Natural killer cell (primary cell): ENCODE measurements at regions not wholly inside any gene's neighbourhood (a gene's known extent, or its start where the extent isn't known, plus 50 kb on each side); places are given as distances from the start of the nearest gene placed in this dataset.

Experiments used
- ATAC-seq, 3 donors: fragments of 150-1000 bp in 2 of 3; fragments of 200-7000 bp in 1 of 3; cut with Tn5 transposase; 1 replicate in 1 of 3; 2 replicates in 2 of 3; pipeline ENCODE4 v1.10.0; 2021; ENCODE audit warnings: mild to moderate bottlenecking in 2 of 3, moderate library complexity in 2 of 3
- DNase-seq, 2 donors: peaks; one replicate each; pipeline versions ENCODE4 v3.0.0 to v3.0.0-alpha.2; 2013 to 2021; ENCODE audit warnings: mixed read lengths in 1 of 2
- H3K27ac ChIP-seq: one replicate; pipeline ENCODE4 v1.5.1; 2013; ENCODE audit warnings: mild to moderate bottlenecking, low read length
- H3K27me3 ChIP-seq: one replicate; pipeline ENCODE4 v1.6.1; 2013; ENCODE audit warnings: low read length; ENCODE audit not compliant: control insufficient read depth, insufficient read depth
- H3K36me3 ChIP-seq: one replicate; pipeline ENCODE4 v1.6.1; 2013; ENCODE audit warnings: low read length; ENCODE audit not compliant: control insufficient read depth, insufficient read depth
- H3K4me1 ChIP-seq: one replicate; pipeline ENCODE4 v1.6.1; 2013; ENCODE audit warnings: low read length; ENCODE audit not compliant: control insufficient read depth, insufficient read depth
- H3K4me3 ChIP-seq: one replicate; pipeline ENCODE4 v1.5.1; 2013; ENCODE audit warnings: low read length
- H3K9me3 ChIP-seq: one replicate; pipeline ENCODE4 v1.6.1; 2013; ENCODE audit warnings: low read length; ENCODE audit not compliant: control insufficient read depth, insufficient read depth
- H3K27ac Mint-ChIP-seq, 2 donors: one replicate each; pipeline ENCODE4 v1.8.0; 2022; ENCODE audit warnings: mild to moderate bottlenecking in 2 of 2, mixed read lengths in 2 of 2, moderate library complexity in 1 of 2
- H3K27me3 Mint-ChIP-seq, 2 donors: one replicate each; pipeline ENCODE4 v1.8.0; 2022; ENCODE audit warnings: low read depth in 2 of 2, mixed read lengths in 2 of 2
- H3K36me3 Mint-ChIP-seq: one replicate; pipeline ENCODE4 v1.8.0; 2022; ENCODE audit warnings: mixed read lengths
- H3K4me1 Mint-ChIP-seq, 2 donors: one replicate each; pipeline ENCODE4 v1.8.0; 2022; ENCODE audit warnings: mixed read lengths in 2 of 2
- H3K4me3 Mint-ChIP-seq: one replicate; pipeline ENCODE4 v1.8.0; 2022; ENCODE audit warnings: mild to moderate bottlenecking, moderate library complexity, mixed read lengths
- H3K9me3 Mint-ChIP-seq, 2 donors: one replicate each; pipeline ENCODE4 v1.8.0; 2022; ENCODE audit warnings: mixed read lengths in 2 of 2
- WGBS: methylation state at CpG from one replicate; pipeline ENCODE4 v1.1.7; 2013; ENCODE audit warnings: missing lambda C conversion rate; ENCODE audit not compliant: insufficient coverage; 5-methylcytosine and 5-hydroxymethylcytosine counted together
- intact Hi-C: fragments of 100-400 bp; cut with micrococcal nuclease; formaldehyde crosslinking; loops from one replicate; pipeline ENCODE4 v1.14.2; 2022
- TF ChIP-seq, protein P1 (sequence below): fragments of 200-600 bp; IDR thresholded peaks from one replicate; pipeline ENCODE4 v1.8.0; 2022; ENCODE audit warnings: antibody characterized with exemption

DNA sequence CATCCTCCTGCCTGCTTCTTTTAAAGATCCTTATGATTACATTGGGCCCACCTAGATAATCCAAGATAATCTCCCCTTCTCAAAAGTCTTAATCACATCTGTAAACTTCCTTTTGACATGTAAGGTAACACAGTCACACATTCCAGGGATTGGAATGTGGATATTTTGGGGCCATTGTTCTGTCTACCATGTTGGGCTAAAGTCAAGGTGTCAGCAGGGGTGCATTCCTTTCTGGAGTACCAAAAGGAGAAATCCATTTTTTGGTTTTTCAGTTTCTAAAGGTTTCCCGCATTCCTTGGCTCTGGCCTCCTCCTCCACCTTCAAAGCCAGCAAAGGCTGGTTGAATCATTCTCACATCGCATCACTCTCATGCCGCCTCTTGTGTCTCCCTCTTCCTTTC, 197.6 kb upstream of the NFE2L3 start:
- Histone ChIP-seq H3K27ac (no peak overlapping the region), H3K9me3 (no peaks in the 10 kb centered on the region), H3K27me3 (peaks cover 11% of the 10 kb centered on the region), H3K36me3 (no peaks in the 10 kb centered on the region), H3K4me3 (no peak overlapping the region), H3K4me1 (peaks cover 17% of the 10 kb centered on the region)
- intact Hi-C loops, result no loop called here
- ATAC-seq (no peak), DNase-seq (no peak)
- TF ChIP-seq, protein P1, sequence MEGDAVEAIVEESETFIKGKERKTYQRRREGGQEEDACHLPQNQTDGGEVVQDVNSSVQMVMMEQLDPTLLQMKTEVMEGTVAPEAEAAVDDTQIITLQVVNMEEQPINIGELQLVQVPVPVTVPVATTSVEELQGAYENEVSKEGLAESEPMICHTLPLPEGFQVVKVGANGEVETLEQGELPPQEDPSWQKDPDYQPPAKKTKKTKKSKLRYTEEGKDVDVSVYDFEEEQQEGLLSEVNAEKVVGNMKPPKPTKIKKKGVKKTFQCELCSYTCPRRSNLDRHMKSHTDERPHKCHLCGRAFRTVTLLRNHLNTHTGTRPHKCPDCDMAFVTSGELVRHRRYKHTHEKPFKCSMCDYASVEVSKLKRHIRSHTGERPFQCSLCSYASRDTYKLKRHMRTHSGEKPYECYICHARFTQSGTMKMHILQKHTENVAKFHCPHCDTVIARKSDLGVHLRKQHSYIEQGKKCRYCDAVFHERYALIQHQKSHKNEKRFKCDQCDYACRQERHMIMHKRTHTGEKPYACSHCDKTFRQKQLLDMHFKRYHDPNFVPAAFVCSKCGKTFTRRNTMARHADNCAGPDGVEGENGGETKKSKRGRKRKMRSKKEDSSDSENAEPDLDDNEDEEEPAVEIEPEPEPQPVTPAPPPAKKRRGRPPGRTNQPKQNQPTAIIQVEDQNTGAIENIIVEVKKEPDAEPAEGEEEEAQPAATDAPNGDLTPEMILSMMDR, result no peak
- Mint-ChIP-seq H3K27me3 (peaks cover 6 to 10% of the 10 kb centered on the region in 2 donors), H3K4me3 (no peak overlapping the region), H3K4me1 (peaks cover 9 to 18% of the 10 kb centered on the region in 2 donors), H3K27ac (no peak overlapping the region), H3K9me3 (no peaks in the 10 kb centered on the region), H3K36me3 (no peaks in the 10 kb centered on the region)
- 100% methylated on average over 3 of the region's 3 CpGs for WGBS

DNA sequence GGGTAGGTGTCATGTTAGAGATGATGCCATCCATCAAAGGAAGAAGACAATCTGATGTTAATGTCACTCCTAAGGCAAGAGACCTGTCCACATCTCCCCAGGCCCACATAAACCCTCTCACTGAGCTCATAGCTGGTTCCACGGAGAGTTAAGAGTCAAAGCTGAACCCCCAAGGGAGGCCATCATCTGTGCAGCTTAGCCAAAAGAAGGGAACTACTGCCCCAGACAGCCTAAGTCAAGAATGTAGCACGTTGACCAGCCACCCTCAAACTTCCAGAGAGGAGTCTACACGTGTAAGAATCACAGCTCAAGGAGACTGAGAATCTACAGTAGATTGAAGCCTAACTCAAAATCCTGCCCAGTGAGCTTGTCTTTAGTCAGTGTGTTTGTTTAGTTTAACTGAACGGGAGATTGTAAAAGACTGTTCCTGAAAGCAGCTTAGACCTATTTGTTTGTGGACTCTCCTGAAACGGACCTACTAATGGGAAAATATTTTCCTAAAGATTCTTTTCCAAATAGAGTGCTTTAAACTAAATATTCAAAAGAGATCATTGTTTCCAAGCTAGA, 192.7 kb upstream of the NFE2L3 start:
- TF ChIP-seq, protein P1, result no peak
- H3K27ac Mint-ChIP-seq, result no peak overlapping the region
- Histone ChIP-seq H3K4me3 (no peak overlapping the region), H3K36me3 (no peaks in the 10 kb centered on the region), H3K27me3 (peaks cover 2% of the 10 kb centered on the region), H3K9me3 (no peaks in the 10 kb centered on the region), H3K27ac (no peak overlapping the region), H3K4me1 (no peaks in the 10 kb centered on the region)
- no peaks in the 10 kb centered on the region for H3K4me1 Mint-ChIP-seq
- no peaks in the 10 kb centered on the region for H3K36me3 Mint-ChIP-seq
- no peak for DNase-seq
- H3K4me3 Mint-ChIP-seq, result no peak overlapping the region
- WGBS, result 62% methylated on average over 5 of the region's 5 CpGs
- peaks cover 24 to 34% of the 10 kb centered on the region in 2 donors for H3K27me3 Mint-ChIP-seq
- intact Hi-C loops, result no loop called here
- ATAC-seq, result no peak
- no peaks in the 10 kb centered on the region for H3K9me3 Mint-ChIP-seq

DNA sequence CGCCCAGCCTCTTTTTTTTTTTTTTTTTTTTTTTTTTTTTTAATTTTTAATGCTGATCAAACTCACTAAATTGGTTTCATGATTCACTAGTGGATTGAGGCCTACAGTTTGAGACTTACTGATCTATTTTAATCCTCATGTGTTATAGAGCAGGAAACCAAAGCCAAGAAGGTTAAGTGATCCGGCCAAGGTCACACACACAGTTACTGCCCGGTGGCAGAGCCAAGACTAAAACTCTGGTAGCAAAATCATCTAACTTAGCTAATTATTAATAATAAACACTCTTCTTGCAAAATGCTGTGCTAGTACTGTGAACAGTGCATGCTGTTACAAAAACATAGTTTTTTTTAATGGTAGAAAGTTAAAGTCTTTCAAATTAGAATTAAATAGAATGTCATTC, 188.3 kb upstream of the NFE2L3 start:
- no peak for ATAC-seq
- TF ChIP-seq, protein P1, result no peak
- Histone ChIP-seq H3K9me3 (no peaks in the 10 kb centered on the region), H3K4me1 (peaks cover 15% of the 10 kb centered on the region), H3K27ac (no peak overlapping the region), H3K36me3 (no peaks in the 10 kb centered on the region), H3K4me3 (no peak overlapping the region), H3K27me3 (peaks cover 20% of the 10 kb centered on the region)
- no peaks in the 10 kb centered on the region for H3K9me3 Mint-ChIP-seq
- WGBS, result 90% methylated on average over 2 of the region's 3 CpGs
- H3K27me3 Mint-ChIP-seq, result peaks cover 51 to 77% of the 10 kb centered on the region in 2 donors
- no peaks in the 10 kb centered on the region for H3K36me3 Mint-ChIP-seq
- H3K27ac Mint-ChIP-seq, result no peak overlapping the region
- H3K4me1 Mint-ChIP-seq, result peaks cover 10 to 14% of the 10 kb centered on the region in 2 donors
- H3K4me3 Mint-ChIP-seq, result no peak overlapping the region
- intact Hi-C loops, result no loop called here
- DNase-seq, result no peak

DNA sequence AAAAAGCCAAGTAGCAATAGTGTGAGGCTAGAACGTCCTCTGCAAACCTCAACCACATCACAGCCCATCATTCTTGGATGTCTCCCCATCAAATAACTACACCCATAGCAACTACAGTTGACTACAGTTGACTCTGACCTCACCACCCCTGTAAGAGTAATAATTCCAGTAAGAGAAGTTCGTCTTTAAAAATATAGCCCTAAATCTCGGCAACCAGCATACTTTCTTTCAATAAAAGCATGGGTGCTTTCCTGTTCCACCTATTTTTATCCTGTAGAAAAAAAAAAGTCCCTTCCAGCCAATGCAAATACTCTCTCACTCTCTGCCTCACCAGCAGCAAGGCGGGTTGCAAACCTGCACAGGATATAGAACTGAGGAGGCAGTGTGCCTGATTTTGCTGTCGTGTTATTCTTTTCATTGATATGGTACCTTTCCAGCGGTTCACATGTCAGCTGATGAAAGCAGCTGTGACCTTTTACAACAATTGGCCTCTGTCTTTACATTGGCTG, 187.5 kb upstream of the NFE2L3 start:
- TF ChIP-seq, protein P1, result no peak
- Histone ChIP-seq H3K4me3 (no peak overlapping the region), H3K4me1 (peaks cover 20% of the 10 kb centered on the region), H3K9me3 (no peaks in the 10 kb centered on the region), H3K36me3 (no peaks in the 10 kb centered on the region), H3K27ac (no peak overlapping the region), H3K27me3 (peaks cover 20% of the 10 kb centered on the region)
- Mint-ChIP-seq H3K27me3 (peaks cover 51 to 77% of the 10 kb centered on the region in 2 donors), H3K4me3 (no peak overlapping the region), H3K36me3 (no peaks in the 10 kb centered on the region), H3K9me3 (no peaks in the 10 kb centered on the region), H3K4me1 (peaks cover 10 to 14% of the 10 kb centered on the region in 2 donors), H3K27ac (no peak overlapping the region)
- ATAC-seq, result no peak
- intact Hi-C loops, result no loop called here
- no peak for DNase-seq
- WGBS, result 62% methylated on average over 6 of the region's 6 CpGs
